ENCODE measurements at regions not wholly inside any gene's neighbourhood (a gene's known extent, or its start where the extent isn't known, plus 50 kb on each side); places are given as distances from the start of the nearest gene placed in this dataset.

- no peak for TF ChIP-seq CTCF (conservative IDR thresholded peaks at IDR 0.05; ENCODE audit: low read depth, low read length)
- TF ChIP-seq EZH2phosphoT487 (IDR thresholded peaks at IDR 0.05; ENCODE audit: borderline replicate concordance, low read length): no peak
These were observed 195.3 kb downstream of the BRINP2 start for GRCh38 chr1:177366091-177366490.

Measured in PC-3 (cell line).